KG1 (cell line): ENCODE measurements at regions not wholly inside any gene's neighbourhood (a gene's known extent, or its start where the extent isn't known, plus 50 kb on each side); places are given as distances from the start of the nearest gene placed in this dataset.
"Not testable (repeated sequence)": the region's sequence is repeated elsewhere in the genome, so short reads cannot be mapped to it uniquely, and the experiment has no call there.

ENCODE experiments used
- DNase-seq: peaks from one replicate; lab custom pipeline; 2025; lab: John Stamatoyannopoulos, UW

GRCh38 chr9:12272471-12273120 lies 420.6 kb upstream of the TYRP1 start:
- DNase-seq: no peak

GRCh38 chr9:12274577-12274976 lies 418.6 kb upstream of the TYRP1 start:
- no peak for DNase-seq

- no peak for DNase-seq
Measured at GRCh38 chr9:12276505-12276904, 416.7 kb upstream of the TYRP1 start.

GRCh38 chr9:12289711-12290110 lies 403.5 kb upstream of the TYRP1 start:
- no peak for DNase-seq

- DNase-seq: no peak
Measured at GRCh38 chr9:12290166-12290869, 402.9 kb upstream of the TYRP1 start.

GRCh38 chr9:12305211-12305610 lies 388.0 kb upstream of the TYRP1 start:
- no peak for DNase-seq

GRCh38 chr9:12314589-12314988 lies 378.6 kb upstream of the TYRP1 start:
- DNase-seq: no peak

GRCh38 chr9:12318732-12319685 lies 374.2 kb upstream of the TYRP1 start:
- DNase-seq: no peak

GRCh38 chr9:12329623-12329985 lies 363.6 kb upstream of the TYRP1 start:
- no peak for DNase-seq

- DNase-seq: not testable (repeated sequence)
Measured at GRCh38 chr9:12333966-12334365, 359.2 kb upstream of the TYRP1 start.

GRCh38 chr9:12350775-12351174 lies 342.4 kb upstream of the TYRP1 start:
- no peak for DNase-seq

- no peak for DNase-seq
Measured at GRCh38 chr9:12351293-12352044, 341.7 kb upstream of the TYRP1 start.

GRCh38 chr9:12352045-12352315 lies 341.2 kb upstream of the TYRP1 start:
- DNase-seq: no peak

- DNase-seq: no peak
Measured at GRCh38 chr9:12363439-12363838, 329.7 kb upstream of the TYRP1 start.

- DNase-seq: no peak
Measured at GRCh38 chr9:12368569-12368968, 324.6 kb upstream of the TYRP1 start.

- no peak for DNase-seq
Measured at GRCh38 chr9:12391839-12392509, 301.2 kb upstream of the TYRP1 start.

GRCh38 chr9:12394105-12394504 lies 299.1 kb upstream of the TYRP1 start:
- no peak for DNase-seq

- no peak for DNase-seq
Measured at GRCh38 chr9:12403721-12404120, 289.5 kb upstream of the TYRP1 start.

- no peak for DNase-seq
Measured at GRCh38 chr9:12413986-12414385, 279.2 kb upstream of the TYRP1 start.

GRCh38 chr9:12414514-12414913 lies 278.7 kb upstream of the TYRP1 start:
- DNase-seq: no peak

- no peak for DNase-seq
Measured at GRCh38 chr9:12415361-12415760, 277.8 kb upstream of the TYRP1 start.

GRCh38 chr9:12416716-12417115 lies 276.5 kb upstream of the TYRP1 start:
- no peak for DNase-seq
